ENCODE measurements at regions not wholly inside any gene's neighbourhood (a gene's known extent, or its start where the extent isn't known, plus 50 kb on each side); places are given as distances from the start of the nearest gene placed in this dataset.
"Not testable (repeated sequence)": the region's sequence is repeated elsewhere in the genome, so short reads cannot be mapped to it uniquely, and the experiment has no call there.

DNA sequence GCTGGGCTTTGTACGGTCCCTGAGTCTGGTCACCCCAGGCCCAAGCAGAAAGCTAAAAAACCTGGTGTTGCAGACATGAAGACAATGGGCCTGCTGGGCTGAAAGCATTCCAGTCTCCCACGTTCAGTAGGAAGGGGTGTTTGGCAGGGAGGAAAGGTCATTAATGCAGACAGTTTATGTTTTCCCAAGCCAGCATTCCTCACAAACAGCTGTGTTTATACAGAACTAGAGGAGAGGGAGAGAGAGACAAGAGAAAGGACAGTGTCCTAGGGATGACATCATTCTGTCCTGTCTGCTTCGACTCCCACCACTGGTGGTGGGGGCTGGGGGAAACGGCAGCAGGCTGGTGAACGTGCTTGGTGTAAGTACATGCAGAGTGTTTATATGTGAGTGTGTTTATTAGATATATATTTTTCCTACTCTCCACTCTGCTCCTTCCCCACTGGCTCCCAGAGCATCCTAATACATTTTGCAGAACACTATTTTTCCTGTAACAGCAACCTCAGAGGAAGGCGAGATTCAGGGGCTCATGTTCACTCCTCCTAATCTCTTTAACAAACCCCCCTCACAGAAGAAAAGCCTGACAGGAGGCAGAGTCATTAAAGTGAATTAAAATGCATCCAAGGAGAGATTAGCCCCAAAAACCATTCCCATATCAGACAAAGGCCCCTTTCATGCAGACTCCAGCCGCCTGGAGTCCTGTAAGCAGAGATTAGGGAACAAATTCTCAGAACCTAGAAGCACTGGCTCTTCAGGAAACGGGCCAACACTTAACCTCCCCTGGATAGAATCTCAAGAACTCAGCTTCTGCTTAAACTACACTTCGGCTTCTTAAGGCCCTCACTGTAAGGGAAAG lies 380.4 kb downstream of the TNS1 start:
- DNase-seq = peak; percentile 48

DNA sequence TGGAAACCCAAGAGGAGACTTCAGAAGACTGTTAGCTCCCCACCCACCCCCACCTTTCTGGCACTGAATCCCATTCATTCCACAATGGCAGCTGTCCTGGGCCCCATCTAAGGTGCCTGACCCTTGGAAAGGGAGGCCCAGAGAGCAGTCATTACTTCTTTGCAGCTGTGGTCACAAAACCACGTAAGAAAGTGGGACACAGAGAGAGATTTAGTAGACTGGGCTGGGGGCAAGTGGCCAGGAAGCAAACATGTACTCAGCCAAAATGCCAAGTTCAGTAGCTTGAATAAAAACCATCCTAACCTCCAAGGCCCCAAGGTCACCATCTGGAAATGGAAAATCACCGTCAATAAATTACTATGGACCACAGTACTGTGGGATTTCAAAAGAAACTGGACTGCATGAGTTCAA lies 381.4 kb downstream of the TNS1 start:
- DNase-seq = no peak

DNA sequence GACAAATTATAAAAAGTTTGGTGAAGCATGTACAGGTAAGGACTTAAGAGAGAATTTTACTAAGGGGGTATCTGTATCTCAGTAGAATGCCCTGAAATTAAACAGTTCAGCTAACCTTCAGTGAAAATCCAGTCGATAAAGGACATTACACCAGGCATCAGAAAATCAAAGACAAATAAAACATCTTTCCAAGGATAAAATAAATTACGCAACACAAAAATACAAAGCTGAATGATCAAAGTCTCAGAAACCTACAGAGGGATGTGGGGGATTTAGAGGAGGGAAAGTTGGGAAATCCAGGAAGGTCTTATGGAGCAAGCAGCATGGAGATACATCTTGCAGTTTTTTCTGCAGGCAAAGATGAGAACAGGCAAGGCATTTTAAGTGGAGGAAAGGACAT lies 384.1 kb downstream of the TNS1 start:
- DNase-seq = no peak

DNA sequence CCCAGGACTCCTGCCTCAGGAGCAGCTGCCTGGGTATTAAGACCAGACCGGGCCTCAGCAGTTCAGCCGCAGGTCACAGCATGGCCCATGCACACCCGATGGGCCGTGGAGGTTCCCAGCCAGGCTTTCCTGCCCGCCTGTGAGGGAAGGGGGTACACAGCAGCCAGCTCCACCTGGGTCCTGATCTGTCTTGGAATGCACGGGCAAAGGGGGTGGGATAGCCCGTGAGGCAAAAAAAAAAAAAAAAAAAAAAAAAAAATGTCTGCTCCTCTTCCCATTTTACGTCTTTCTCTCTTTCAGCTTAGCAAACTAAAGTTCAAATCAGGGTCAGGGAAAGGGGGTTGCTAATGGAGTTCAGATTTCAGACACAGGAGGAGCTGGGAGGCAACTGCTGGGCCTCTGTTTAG lies 385.2 kb downstream of the TNS1 start:
- DNase-seq = no peak

DNA sequence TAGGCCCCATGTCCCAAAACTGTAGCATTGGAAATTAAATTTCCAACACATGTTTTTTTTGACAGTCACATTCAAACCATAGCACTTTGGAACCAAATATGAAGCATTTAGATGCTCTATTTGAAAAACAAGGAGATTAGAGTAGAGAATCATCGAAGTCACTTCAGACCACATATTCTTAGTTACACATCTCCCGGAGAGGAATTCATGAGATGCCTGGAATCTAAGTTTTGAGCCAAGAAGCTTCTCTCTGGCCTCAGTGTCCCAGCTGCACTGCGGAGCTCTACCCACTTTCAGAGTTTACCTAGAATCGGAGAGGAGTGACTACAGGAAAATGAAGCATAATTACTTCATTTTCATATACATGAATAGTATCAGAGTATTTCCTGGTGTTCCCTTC lies 385.9 kb downstream of the TNS1 start:
- DNase-seq = no peak

DNA sequence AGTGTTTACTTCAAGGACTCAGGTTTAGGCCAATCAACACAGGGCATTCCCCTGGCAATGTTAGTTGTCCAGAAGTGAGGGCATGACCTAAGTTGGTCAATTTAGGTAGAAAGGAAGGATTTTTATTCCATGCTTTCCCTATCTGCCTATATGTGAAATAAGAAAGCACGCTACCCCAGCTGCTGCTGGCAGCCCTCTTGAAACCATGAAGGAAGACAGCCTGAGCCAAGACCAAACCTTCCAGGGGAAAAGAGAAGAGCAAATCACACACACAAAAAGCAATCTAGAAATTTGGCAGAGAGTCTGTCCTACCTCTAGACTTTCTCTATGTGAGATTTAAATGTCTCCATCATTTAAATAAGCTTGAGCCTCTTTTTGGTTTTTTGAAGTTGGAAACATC lies 387.6 kb downstream of the TNS1 start:
- DNase-seq = no peak

DNA sequence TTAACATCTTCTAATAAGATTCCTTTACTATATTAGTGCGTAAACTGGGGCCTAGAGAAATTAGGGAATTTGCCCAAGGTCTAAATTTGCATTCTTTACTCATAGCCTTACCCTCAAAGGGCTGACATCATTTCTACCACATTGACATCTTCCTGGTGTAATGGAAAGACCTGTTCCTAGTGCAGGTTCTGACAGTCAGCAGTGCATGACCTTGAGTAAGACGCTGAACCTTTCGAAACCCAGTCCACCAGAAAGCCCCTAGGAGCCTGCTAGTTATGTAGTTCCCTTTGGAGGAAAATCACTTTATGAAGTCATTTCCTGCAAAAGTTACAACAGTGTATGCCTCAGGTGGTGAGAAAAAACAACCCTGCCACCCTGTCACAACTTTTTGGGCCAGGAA lies 388.3 kb downstream of the TNS1 start:
- DNase-seq = no peak

DNA sequence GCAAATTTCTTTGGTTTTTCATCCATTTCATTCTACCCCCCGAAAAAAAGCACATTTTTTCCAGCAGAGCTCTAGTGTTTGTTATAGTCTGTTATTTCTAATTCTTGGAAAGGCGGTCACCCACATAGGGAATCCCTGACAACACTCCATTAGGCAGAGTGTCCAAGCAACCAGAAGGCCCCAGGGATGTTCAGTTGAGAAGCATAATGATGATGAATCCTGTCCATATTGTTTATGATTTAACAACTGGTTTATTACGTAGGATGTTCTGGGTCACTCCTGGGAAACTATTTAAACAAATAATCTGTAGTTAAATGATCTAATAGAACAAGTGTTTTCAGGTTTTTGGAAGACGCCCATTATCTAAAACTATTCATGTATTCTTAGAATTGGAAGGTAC lies 388.7 kb downstream of the TNS1 start:
- DNase-seq = no peak

DNA sequence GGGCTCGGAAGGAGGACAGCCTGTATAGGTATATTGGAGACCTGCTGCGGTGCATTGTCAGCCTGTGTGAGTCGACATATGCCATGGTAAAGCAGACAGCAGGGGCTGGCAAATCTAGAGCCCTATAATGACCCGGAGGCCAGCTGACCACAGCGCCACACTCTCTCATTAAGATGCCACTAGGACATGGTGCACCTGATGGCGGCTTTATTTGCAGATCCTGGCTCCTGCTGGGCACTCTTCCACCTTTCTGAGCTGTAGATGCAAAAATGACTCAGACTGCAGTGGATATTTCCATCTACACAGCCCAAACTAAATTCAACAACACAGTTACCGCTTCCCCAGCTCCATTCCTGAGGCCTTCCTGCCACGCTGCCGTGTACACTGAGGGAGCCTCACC lies 389.9 kb downstream of the TNS1 start:
- no peak for DNase-seq

DNA sequence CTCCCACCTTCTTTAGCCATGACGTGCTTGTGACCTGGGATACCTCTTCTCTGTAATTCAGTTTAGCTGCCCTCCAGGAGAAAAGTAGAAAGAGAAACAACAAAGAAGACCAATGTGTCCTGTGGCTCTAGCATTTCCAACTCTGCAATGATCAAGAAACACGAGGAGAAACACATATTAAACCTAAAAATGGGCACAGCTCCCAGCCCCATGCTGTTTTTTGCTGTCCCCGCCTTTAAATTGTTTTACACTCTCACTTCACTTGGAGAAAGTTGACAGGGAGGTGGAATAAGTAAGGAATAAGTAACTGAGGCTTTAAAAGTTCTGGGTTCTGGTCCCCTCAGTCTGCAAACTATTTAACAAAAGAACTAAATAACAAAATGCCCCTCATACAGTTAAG lies 390.6 kb downstream of the TNS1 start:
- DNase-seq = no peak

DNA sequence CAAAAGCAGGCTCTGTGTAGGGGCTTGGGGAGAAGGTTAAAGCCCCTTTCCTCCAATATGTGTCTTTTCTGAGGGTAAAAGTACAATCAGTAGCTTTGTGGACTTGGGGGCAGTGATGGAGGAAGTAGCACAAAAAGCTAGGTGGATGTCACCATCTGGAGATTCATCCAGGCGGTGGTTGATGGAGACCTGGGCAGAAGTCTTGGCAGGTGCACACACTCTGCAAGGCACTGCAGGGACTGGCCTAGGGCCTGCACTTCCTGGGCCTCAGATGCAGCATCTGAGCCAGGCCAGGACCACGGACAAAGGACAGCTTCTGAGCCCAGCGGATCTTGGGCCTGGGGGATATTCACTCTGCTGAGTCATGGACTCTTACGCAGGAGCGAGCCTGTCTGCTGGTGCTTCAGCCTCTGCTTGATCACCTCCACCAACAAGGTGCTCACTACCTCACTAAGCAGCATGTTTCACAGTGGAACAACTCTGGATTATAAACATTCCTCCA lies 391.1 kb downstream of the TNS1 start:
- no peak for DNase-seq

DNA sequence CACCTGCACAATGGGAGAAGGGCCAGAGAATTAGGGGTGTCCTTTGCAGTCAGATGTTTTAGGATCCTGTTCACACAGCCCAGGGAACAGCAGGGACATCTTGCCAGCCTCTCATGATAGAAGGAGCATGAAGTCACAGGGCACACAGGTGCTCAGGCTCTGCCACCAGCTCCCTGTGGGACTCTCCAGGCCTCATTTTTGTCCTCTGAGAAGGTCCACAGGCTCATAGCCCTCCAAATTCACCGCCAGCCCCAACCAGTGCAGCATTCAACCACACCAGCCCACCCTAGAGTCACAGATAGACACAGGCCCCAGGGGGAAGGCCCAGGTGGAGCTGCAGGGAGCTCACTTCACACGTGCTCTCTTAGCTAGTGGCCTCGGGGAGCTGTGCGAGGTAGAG lies 391.7 kb downstream of the TNS1 start:
- no peak for DNase-seq

DNA sequence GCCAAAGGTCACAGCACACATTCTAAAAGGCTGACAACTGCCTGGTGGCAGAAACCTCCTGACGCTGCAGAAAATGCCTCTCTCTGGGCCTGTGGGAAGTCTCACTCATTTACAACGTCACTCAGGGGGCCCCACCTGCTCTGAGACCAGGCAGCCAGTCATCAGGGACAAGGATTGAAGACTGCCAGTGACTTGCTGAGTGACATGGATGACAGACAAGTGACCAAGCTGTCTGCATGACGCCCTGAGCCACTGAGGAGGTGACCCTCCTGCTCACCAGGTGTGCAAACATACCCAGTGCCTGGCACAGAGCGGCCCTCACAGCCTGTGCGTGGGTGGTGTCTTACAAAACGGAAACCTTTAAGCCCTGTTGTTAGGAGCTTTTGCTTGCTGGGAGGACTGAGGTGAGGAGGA lies 392.4 kb downstream of the TNS1 start:
- no peak for DNase-seq

DNA sequence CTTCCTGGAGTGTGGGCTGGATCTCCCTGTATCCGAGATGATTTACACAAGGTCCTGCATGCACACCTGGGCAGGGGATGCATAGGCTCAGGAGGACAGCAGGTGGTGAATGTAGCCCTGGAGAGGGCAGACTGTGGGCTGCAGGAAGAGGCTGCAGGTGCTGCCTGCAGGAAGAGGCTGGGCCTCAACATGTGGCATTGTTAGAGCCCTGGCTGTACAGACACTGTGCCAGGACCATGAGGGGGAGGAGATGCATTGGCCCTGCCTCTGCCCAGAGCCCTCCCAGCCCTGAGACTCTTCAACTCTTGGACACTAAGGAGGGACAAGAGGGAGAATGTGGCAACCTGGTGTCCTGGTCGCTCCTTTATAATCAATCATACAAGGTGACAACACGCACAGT lies 392.8 kb downstream of the TNS1 start:
- DNase-seq = no peak

DNA sequence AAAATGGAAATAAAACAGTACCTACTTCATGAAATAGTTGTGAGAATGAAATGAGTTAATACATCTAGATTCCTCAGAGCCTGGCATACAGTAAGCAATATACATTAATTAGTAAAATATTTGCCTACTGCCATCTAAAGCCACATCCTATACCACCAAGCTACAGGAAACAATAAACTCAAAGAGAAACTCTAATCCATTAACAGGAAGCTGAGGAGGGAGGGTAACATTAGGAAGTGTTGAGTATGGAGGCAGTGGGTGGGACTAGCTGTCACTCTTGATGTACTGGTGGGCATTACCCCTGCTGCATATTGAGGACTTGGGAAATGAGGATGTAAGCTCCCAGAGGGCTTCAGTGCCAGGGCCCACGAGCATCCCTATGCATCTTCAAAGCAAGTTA lies 396.5 kb downstream of the TNS1 start:
- no peak for DNase-seq

DNA sequence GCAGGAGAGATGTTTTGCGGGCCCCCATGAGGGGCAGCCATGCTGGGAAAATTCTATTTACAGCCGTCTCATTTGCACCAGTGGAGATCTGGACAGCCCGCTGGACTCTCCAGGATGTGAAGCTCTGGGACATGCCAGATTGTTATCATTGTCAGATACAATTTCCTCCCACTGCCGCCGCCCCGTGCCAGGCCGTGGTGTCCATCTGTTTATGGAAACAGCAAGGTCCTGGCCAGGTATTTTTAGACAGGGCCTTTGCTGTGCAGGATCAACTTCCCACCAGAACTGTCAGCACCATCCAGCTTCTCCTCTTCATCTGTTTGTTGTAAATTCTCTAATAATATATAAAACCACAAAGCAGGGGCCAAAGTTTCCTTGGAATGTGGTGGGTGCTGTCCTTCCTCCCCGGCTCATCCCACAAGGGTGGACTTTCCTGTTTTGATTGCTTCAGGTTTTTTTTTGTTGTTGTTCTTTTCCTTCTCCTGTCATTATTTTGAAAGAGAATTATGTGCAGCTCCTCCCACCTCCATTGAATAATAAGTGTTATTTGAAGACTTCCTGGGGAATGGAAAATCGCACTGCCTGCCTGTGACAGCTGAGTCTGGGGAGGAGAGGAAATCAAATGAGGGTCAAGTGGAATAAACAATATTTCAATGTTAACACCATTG lies 398.1 kb downstream of the TNS1 start:
- peak; percentile 68 for DNase-seq

DNA sequence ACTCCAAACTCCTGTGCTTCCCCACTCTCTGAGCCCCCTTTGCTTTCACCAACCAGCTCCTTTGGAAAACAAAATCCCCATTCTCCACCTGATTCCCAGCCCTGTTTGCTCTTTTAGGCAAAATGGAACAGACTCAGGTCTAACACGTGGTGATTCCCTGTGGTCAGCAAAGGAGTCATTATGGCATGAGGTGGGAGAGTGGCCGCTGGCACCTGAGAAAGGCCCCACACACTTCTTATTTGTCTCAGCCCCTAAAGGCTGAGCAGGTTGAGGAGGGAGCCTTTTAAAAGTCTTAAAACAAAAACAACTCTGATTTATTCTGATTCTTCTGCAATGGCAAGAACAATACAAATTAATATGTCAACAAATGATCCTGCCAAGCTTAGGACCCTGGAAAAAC lies 401.2 kb downstream of the TNS1 start:
- no peak for DNase-seq

DNA sequence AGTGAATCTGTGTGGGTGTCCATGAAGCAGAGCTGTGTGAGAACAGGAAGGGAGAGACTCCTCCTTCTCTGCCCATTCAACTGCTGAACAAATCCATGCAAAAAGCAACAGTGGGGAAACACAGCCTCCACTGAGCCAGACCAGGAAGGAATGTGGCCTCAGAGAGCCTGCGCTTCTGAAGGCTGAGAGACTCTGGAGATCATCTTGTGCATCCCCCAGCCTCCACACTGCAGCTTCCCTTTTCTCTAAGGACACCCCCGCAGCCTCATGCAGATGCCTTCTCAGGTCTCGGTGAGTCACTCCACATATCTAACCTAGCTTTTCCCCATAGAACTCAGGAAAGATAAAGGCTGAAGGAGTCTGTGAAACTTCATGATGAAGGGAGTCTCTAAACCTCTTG lies 402.9 kb downstream of the TNS1 start:
- no peak for DNase-seq

DNA sequence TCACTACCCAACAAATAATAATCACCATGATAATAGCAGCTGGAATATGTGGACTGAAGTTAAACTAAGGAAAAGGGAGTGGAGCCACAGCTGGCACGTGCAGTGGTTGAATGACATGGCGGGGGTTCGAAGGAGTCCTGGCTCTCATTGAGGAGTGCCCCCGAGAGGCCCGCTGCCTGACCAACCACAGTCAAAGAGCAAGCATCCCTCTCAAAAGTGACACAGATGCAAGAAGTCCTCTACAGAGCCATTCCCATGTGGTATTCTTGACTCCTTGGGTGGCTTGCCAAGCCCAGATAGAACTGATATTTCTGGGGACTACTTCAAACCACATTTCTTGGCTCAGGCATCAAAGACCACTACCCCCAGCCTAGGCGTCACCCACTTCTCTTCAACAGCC lies 405.1 kb downstream of the TNS1 start:
- no peak for DNase-seq

DNA sequence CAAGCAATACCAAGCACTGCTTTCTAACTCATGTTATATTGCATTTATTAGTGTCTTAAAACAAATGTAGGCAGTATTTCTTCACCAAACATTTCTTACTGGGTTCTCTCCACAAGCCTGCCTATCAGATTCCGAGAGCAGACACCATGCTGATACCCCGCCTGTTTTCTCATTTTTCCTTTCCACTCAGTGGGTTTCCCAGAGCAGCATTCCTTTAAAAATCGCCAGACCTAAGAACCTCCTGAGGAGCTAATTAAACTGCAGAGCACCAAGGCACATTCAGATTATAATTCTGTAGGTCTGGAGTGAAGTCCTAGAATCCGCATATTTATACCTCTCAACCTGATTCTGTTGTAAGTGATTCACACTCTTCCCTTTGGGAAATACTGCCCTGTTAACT lies 405.6 kb downstream of the TNS1 start:
- DNase-seq = no peak

DNA sequence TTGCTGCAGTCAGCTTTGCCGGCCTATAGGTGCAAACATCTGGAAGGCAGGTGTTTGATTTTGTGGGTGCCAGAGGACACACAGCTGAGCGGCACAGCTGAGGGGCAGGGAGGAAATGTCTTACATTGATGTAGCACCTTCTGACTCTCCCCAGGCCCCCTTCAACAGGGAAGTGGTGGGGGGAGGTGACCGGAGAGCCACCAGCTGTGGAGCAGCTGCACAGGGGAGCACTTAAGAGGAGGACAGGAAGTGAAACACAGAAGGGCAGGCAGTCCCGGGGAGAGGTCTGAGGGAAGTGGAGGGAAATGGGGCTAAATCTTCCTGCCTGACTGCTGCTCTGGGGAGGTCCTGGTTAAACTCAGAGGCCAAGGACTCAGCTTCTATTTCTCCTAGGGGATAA lies 409.1 kb downstream of the TNS1 start:
- no peak for DNase-seq

DNA sequence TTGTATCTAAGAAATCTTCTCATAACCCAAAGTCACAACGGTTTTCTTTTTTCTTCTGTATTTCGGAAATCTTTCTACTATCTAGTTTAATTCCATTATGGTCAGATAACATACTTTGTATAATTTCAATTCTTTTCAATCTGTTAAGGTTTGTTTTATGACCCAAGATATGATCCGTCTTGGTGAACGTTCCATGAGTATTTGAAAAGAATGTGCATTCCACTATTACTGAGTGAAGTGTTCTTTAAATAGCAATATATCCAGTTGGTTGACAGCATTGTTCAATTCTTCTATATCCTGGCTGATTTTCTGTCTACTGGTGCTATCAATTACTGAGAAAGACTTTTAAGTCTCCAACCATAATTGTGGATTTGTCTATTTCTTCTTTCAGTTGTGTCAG lies 414.5 kb downstream of the TNS1 start:
- DNase-seq = no peak

DNA sequence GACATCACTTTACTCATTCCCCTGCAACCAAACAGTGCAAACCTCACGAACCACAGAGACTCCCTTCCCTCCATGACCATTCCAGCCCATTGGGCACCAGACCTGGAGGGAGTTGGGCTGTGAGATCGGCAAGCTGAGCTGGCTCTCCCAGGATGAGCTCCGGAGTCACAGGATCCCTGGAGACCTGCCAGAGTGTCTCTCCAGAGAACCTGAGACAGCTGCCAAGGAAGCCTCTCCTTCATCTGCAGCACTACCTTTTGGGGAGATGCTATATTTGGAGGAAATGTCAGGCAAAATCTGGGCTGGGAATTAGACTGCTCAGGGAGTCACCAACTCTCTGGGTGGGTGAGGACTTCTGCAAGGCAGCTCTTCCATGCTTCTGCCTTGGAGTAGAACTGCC lies 417.4 kb downstream of the TNS1 start:
- no peak for DNase-seq

DNA sequence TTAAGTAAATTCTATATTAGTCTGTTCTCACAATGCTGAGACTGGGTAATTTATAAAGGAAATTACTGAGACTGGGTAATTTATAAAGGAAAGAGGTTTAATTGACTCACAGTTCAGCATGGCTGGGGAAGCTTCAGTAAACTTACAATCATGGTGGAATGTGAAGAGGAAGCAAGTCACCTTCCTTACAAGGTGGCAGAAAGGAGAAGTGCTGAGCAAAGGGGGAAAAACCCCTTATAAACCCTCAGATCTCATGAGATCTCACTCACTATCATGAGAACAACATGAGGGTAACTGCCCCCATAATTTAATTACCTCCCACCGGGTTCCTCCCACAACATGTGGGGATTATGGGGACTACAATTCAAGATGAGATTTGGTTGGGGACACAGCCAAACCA lies 422.4 kb downstream of the TNS1 start:
- DNase-seq = not testable (repeated sequence)

DNA sequence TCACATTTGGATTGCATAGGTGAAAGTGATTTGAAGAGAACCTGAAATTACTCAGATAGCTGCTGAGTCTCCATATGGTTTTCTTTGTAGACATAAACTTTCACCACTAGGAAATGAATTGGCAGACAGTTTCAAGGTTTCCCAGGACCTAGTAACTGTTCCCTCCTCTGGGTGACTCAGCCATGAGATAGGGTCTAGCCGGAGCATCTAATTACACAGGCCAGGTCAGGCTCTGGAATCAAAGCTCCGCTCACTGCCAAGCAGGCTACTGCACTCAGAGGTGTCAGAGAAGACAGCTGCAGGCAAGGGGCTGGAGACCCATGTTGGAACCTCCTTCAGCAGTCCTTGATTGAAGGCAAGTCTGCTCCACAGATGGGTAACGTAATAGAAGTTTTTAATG lies 429.2 kb downstream of the TNS1 start:
- DNase-seq = no peak

Data from NCI-H2227 treated with DMSO at 0.1 percent for 48 hours (cell line).